ENCODE measurements at regions not wholly inside any gene's neighbourhood (a gene's known extent, or its start where the extent isn't known, plus 50 kb on each side); places are given as distances from the start of the nearest gene placed in this dataset.

DNA sequence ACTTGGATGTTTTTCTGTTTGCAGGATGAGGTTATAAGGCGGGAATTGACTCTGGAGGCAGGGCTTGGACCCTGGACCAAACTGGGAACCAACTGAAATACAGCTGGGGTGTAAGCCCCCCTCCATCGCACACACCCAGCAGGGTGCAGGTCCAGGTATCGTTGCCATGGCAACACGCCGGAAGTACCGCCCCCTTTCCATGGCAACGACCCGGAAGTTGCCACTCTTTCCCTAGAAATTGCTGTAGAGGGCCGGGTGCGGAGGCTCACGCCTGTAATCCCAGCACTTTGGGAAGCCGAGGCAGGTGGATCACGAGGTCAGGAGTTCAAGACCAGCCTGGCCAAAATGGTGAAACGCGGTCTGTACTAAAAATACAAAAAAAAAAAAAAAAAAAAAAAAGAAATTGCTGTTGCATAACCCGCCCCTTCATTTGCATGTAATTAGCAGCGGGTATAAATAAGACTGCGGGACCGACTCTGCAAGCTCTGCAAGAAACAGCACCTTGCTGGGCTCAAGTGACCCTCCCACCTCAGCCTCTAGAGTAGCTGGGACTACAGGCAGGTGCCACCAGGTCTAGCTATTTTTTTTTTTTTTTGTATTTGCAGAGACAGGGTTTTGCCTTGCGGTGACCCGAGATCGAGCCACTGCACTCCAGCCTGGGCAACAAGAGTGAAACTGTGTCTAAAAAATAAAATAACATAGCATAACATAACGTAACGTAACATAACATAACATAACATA is 139.6 kb downstream of the CRLF2 start:
- no peak overlapping the region for H3K4me3 ChIP-seq
- H3K4me2 ChIP-seq = no peak overlapping the region
- DNase-seq (ENCODE audit: low spot score) = peak; percentile 46

DNA sequence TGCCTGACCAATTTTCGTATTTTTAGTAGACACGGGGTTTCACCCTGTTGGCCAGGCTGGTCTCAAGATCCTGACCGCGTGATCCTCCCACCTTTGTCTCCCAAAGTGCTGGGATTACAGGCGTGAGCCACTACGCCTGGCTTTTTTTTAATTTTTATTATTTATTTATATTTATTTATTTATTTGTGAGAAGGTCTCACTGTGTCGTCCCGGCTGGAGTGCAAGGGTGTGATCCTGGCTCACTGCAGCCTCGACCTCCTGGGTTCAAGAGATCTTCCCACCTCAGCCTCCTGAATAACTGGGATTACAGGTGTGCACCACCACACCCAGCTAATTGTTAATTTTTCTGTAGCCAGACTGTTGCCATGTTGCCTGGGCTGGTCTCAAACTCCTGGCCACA is 141.1 kb downstream of the CRLF2 start:
- H3K27me3 Mint-ChIP-seq (ENCODE audit: insufficient read depth, low read depth, poor library complexity) = peaks cover 10% of the 10 kb centered on the region
- no peak overlapping the region for H3K4me2 ChIP-seq
- no peak for ATAC-seq
- no peak for DNase-seq (ENCODE audit: low spot score)
- H3K36me3 Mint-ChIP-seq (ENCODE audit: low read depth) = peaks cover 41% of the 10 kb centered on the region
- peaks cover 87% of the 10 kb centered on the region for H3K9me3 Mint-ChIP-seq
- H3K4me3 Mint-ChIP-seq = no peak overlapping the region
- 0 out of 2 replicates have a peak, but pooled peaks cover 3% of the 10 kb centered on the region for H3K36me3 ChIP-seq (ENCODE audit: insufficient read depth)
- H3K4me1 ChIP-seq (ENCODE audit: insufficient read depth) = no peaks in the 10 kb centered on the region; the same call in 1 of the 2 replicates
- 0 out of 2 replicates have a peak, but pooled peaks cover 2% of the 10 kb centered on the region for H3F3A ChIP-seq (replicated peaks; ENCODE audit: low read depth)
- no peak overlapping the region for H3K4me3 ChIP-seq
- H3K4me1 Mint-ChIP-seq = no peaks in the 10 kb centered on the region
- peak overlapping the region; percentile 52; the same call in 1 of the 2 replicates for H2AFZ ChIP-seq
- no peaks in the 10 kb centered on the region for H4K20me1 ChIP-seq (replicated peaks; ENCODE audit: insufficient read depth)
- no peak overlapping the region for H3K27ac ChIP-seq (ENCODE audit: low read depth)
- H3K9me2 ChIP-seq (ENCODE audit: insufficient read depth) = no peaks in the 10 kb centered on the region
- no peaks in the 10 kb centered on the region for H3K27me3 ChIP-seq (ENCODE audit: insufficient read depth)
- H3K79me2 ChIP-seq (replicated peaks; ENCODE audit: insufficient read depth) = no peaks in the 10 kb centered on the region
- H3K27ac Mint-ChIP-seq = no peak overlapping the region
- TF ChIP-seq, protein P1, sequence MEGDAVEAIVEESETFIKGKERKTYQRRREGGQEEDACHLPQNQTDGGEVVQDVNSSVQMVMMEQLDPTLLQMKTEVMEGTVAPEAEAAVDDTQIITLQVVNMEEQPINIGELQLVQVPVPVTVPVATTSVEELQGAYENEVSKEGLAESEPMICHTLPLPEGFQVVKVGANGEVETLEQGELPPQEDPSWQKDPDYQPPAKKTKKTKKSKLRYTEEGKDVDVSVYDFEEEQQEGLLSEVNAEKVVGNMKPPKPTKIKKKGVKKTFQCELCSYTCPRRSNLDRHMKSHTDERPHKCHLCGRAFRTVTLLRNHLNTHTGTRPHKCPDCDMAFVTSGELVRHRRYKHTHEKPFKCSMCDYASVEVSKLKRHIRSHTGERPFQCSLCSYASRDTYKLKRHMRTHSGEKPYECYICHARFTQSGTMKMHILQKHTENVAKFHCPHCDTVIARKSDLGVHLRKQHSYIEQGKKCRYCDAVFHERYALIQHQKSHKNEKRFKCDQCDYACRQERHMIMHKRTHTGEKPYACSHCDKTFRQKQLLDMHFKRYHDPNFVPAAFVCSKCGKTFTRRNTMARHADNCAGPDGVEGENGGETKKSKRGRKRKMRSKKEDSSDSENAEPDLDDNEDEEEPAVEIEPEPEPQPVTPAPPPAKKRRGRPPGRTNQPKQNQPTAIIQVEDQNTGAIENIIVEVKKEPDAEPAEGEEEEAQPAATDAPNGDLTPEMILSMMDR (conservative IDR thresholded peaks at IDR 0.05; ENCODE audit: low read depth in 2 of 2) = no peak
- no peak for TF ChIP-seq EZH2phosphoT487 (IDR thresholded peaks at IDR 0.05; ENCODE audit: unreplicated experiment)
- TF ChIP-seq, protein P2, sequence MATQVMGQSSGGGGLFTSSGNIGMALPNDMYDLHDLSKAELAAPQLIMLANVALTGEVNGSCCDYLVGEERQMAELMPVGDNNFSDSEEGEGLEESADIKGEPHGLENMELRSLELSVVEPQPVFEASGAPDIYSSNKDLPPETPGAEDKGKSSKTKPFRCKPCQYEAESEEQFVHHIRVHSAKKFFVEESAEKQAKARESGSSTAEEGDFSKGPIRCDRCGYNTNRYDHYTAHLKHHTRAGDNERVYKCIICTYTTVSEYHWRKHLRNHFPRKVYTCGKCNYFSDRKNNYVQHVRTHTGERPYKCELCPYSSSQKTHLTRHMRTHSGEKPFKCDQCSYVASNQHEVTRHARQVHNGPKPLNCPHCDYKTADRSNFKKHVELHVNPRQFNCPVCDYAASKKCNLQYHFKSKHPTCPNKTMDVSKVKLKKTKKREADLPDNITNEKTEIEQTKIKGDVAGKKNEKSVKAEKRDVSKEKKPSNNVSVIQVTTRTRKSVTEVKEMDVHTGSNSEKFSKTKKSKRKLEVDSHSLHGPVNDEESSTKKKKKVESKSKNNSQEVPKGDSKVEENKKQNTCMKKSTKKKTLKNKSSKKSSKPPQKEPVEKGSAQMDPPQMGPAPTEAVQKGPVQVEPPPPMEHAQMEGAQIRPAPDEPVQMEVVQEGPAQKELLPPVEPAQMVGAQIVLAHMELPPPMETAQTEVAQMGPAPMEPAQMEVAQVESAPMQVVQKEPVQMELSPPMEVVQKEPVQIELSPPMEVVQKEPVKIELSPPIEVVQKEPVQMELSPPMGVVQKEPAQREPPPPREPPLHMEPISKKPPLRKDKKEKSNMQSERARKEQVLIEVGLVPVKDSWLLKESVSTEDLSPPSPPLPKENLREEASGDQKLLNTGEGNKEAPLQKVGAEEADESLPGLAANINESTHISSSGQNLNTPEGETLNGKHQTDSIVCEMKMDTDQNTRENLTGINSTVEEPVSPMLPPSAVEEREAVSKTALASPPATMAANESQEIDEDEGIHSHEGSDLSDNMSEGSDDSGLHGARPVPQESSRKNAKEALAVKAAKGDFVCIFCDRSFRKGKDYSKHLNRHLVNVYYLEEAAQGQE (IDR thresholded peaks at IDR 0.05; ENCODE audit: unreplicated experiment) = no peak
- TF ChIP-seq STAT1 (IDR thresholded peaks at IDR 0.05; ENCODE audit: unreplicated experiment) = no peak

More for the DNA sequence above, 139.6 kb downstream of the CRLF2 start:
- TF ChIP-seq ZNF331 (CRISPR knock-in tag; IDR thresholded peaks at IDR 0.05; ENCODE audit: low read depth) (no peak), NANOG (IDR thresholded peaks at IDR 0.05; ENCODE audit: borderline replicate concordance) (no peak), ZNF114 (CRISPR knock-in tag; IDR thresholded peaks at IDR 0.05) (no peak), JUNB (IDR thresholded peaks at IDR 0.05; ENCODE audit: unreplicated experiment) (no peak)
- TF ChIP-seq, protein P3, sequence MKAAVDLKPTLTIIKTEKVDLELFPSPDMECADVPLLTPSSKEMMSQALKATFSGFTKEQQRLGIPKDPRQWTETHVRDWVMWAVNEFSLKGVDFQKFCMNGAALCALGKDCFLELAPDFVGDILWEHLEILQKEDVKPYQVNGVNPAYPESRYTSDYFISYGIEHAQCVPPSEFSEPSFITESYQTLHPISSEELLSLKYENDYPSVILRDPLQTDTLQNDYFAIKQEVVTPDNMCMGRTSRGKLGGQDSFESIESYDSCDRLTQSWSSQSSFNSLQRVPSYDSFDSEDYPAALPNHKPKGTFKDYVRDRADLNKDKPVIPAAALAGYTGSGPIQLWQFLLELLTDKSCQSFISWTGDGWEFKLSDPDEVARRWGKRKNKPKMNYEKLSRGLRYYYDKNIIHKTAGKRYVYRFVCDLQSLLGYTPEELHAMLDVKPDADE (IDR thresholded peaks at IDR 0.05) = no peak
- Histone ChIP-seq H3K4me1 (ENCODE audit: insufficient read depth) (no peaks in the 10 kb centered on the region; the same call in 1 of the 2 replicates), H4K20me1 (replicated peaks; ENCODE audit: insufficient read depth) (no peaks in the 10 kb centered on the region), H3K36me3 (ENCODE audit: insufficient read depth) (0 out of 2 replicates have a peak, but pooled peaks cover 3% of the 10 kb centered on the region), H3K27me3 (ENCODE audit: insufficient read depth) (no peaks in the 10 kb centered on the region), H3K27ac (ENCODE audit: low read depth) (no peak overlapping the region), H3K79me2 (replicated peaks; ENCODE audit: insufficient read depth) (no peaks in the 10 kb centered on the region), H3F3A (replicated peaks; ENCODE audit: low read depth) (0 out of 2 replicates have a peak, but pooled peaks cover 2% of the 10 kb centered on the region), H3K9me2 (ENCODE audit: insufficient read depth) (no peaks in the 10 kb centered on the region), H2AFZ (no peak overlapping the region)
- peaks cover 18% of the 10 kb centered on the region for H3K27me3 Mint-ChIP-seq (ENCODE audit: insufficient read depth, low read depth, poor library complexity)
- peaks cover 43% of the 10 kb centered on the region for H3K36me3 Mint-ChIP-seq (ENCODE audit: low read depth)
- no peaks in the 10 kb centered on the region for H3K4me1 Mint-ChIP-seq
- H3K27ac Mint-ChIP-seq = no peak overlapping the region
- H3K9me3 Mint-ChIP-seq = peaks cover 87% of the 10 kb centered on the region
- no peak for ATAC-seq
- H3K4me3 Mint-ChIP-seq = no peak overlapping the region

Measured in GM23338 (cell line).